ENCODE measurements at regions not wholly inside any gene's neighbourhood (a gene's known extent, or its start where the extent isn't known, plus 50 kb on each side); places are given as distances from the start of the nearest gene placed in this dataset.
"Not testable (repeated sequence)": the region's sequence is repeated elsewhere in the genome, so short reads cannot be mapped to it uniquely, and the experiment has no call there.

DNA sequence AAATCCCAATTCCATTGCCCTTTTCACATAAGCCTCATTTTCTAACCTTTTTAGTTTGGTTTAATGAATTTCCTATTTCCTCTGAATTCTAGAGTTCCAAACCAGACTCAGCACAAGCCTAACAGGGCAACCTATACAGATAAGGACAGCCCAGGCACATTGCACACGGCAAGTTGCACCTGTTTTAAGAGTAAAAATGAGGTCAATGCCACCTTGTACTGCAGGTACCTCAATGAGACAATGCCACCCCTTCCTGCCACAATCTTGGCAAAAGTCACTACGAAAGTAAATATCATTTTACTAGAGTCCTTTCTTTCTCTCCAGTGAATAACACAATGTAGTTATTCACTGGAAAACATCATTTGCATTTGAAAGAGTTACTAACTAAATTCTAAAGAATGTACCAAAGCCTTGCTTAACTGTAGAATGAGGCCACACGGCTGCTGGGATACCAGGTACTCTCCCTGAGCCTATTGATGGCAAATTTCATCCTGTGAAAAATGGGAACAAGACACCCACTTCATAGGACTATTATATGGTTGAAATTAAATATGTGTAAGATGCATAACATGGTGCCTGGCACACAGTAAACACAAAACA is 123.2 kb upstream of the NBPF26 start:
- not testable (repeated sequence) for DNase-seq (ENCODE audit: low read depth); H3K4me3 ChIP-seq (ENCODE audit: low read depth, low read length)

DNA sequence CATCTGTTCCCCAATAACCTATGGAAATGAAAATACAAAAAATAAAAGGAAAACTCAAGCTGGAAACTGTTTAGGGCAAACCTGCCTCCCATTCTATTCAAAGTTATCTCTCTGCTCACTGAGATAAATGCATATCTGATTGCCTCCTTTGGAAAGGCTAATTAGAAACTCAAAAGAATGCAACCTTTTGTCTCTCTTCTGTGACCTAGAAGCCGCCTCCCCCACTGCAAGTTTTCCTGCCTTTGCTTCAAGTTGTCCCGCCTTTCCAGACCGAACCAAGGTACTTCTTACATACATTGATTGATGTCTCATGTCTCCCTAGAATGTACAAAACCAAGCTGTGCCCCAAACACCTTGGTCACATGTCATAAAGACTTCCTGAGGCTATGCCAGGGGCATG is 115.9 kb upstream of the NBPF26 start:
- DNase-seq (ENCODE audit: low read depth); H3K4me3 ChIP-seq (ENCODE audit: low read depth, low read length): not testable (repeated sequence)

DNA sequence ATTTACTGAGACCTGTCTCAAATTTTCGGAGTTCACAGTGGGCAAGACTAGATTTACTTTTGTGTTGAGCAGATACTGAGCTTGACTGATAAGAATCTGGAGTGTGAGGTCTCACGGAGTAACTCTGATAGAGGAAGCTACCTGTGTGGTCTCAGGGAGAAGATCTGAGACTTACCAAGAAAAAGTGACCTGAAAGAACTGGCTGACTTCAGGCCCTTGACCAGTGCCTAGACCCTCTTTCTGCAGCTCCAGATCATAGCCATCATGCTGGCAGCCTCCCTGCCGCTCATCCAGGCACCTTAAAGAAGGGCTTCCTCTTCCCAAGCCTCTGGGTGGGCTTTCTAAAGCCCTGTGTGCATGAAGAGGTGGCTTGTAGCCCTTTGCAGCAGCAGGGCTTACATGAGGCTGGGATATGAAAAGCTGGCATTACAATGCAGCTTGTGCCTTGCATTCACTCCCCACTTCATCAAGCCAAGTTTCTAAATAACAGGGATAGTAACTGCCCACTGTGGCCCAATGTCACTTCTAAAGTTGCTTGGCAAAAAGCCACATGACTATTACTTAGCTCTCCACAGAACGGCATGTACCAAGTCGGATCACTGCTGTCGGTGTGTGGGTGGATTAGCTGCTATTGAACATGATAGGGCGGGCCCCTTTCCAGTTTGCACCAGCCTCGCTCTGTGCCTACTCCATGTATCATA is 115.3 kb upstream of the NBPF26 start:
- not testable (repeated sequence) for DNase-seq (ENCODE audit: low read depth); H3K4me3 ChIP-seq (ENCODE audit: low read depth, low read length)

DNA sequence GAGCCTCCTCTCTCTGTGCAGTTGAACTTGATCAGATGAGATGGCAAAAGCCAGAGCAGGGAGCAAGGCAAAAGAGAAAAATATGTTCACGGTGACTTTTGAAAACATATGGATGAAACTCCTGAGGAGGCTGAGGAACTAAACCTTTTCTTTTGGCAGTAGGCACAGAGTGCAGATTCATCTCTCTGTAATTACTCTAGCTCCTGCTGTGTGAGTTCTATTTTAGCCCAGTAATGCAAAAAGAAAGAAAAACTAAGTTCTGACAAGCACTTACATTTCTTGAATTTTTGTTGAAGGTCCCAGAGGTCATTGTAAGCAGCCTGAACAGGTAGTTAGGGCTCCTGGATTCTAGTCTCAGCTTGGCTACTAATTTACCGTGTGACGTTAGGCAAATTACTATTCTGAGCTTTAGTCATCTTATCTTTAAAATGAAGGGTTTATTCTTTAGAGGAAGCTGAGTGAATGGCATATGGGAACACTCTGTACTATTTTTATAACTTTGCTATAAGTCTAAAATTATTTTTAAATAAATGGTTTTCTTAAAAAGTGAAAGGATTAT is 114.7 kb upstream of the NBPF26 start:
- DNase-seq (ENCODE audit: low read depth); H3K4me3 ChIP-seq (ENCODE audit: low read depth, low read length): not testable (repeated sequence)

DNA sequence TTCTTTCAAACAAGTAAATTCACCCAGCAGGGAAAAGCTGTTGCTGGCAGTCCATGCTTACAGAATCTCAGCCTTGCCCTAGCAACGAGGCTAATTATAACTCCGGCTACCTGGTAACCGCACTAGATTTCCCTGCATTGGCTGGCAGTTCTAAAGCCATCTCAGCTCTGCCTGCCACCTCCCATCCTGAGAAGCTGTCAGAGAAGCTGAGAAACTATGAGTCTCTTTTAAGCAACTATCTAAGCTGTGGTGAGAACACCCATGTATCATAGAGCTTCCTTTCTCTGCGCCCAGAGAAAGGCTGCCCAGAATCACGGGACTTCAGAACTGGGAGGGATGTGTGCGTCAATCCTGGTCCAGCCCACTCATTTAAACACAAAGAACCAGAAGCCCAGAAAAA is 113.9 kb upstream of the NBPF26 start:
- H3K4me3 ChIP-seq (ENCODE audit: low read depth, low read length); DNase-seq (ENCODE audit: low read depth): not testable (repeated sequence)

DNA sequence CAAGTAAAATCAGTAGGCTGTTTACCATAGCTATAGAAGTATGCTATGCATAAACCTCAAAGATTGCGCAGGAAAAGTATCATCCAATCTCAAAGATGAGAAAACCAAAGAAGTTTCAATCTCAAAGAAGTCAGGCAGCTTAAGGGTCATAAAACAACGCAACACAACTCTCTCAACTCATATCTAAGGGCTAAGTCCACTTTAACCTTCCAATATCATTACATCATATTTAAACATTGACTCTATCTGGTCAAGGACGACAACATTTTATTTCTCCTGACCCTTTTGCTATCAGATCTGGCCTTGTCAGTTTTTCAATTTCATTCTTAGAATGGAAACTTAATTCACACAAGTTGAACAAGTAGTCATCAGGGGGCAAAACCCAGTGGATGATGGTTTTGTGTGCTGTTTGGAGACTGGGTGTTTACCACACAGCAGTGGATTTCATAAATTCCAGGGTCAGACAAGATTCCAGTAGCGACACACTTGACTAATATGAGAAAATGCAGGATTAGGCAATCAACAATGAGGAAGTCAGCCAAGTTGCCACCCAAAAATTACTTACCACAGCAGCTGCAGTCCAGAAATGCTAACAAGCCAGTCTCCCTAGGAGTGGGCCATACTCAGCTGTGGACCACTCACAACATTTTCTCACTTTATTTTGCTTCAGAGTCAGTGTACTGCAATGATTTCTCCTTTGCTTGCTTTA is 108.7 kb upstream of the NBPF26 start:
- DNase-seq (ENCODE audit: low read depth); H3K4me3 ChIP-seq (ENCODE audit: low read depth, low read length): not testable (repeated sequence)

DNA sequence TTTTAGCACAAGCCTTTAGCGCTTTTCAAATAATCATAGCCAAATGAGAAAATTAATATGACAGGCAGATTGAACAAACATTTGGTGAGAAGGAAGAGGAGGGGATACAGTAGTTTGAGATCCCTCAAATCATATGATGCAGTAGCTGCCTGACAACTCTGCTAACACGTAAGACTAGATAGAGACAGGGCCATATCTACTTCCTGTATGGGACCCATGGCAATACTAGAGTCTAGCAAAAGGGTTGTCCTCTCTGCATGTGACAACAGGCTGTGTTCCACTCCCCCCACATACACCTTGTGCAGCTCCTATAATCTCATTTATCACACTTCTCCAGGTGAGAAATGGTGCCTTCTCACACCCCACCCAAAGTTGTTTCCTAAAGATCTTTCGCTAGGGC is 106.3 kb upstream of the NBPF26 start:
- DNase-seq (ENCODE audit: low read depth); H3K4me3 ChIP-seq (ENCODE audit: low read depth, low read length): not testable (repeated sequence)

DNA sequence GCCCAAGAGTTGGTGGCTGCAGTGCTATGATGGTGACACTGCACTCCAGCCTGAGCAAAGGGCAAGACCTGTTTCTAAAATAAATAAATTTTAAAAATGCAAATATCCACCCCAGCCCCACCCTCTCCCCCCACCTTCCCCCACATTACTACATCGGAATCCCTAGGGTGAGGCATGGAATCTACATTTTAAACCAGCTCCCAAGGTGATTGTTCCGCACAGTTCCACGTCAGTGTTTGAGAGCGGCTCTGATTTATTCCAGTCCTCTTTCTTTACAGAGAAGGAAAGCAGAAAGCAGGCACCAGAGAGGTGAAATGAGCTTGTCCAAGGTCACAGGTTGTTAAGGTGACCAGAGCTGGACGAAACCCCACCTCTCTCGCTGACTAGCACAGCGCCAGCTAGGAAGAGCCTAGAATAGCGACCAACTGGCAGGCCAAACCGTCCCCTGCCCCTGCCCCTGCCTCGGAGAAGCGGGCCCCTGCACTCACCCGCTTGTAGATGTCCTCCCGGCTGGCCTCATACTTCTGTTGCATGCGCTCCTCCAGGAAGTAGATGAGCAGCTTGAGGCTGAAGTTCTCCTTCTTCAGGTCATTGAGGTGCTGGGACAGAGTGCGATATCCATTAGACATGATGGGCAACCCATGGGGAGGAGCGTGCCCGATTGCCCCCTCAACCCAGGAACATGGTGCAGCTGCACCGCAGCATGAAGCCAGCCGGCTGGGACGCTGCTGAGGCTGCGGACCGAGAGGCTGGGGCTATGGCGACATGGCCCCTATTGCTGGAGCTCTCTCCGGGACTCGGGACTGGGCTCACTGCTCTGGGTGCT is 103.7 kb upstream of the NBPF26 start:
- not testable (repeated sequence) for DNase-seq (ENCODE audit: low read depth); H3K4me3 ChIP-seq (ENCODE audit: low read depth, low read length)

DNA sequence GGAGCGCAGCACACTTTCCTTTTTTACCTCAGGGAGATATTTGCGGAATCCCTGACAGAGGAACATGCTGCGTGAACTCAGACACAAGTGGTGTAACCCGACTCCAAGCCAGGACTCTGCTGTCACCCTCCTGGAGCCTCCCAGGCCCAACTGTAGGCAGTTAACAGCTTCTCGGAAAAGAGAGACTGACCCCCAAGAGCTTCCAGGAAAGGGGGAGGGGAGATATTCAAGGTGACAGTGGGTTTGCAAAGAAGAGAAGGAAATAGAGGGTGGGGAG is 103.1 kb upstream of the NBPF26 start:
- DNase-seq (ENCODE audit: low read depth); H3K4me3 ChIP-seq (ENCODE audit: low read depth, low read length): not testable (repeated sequence)

DNA sequence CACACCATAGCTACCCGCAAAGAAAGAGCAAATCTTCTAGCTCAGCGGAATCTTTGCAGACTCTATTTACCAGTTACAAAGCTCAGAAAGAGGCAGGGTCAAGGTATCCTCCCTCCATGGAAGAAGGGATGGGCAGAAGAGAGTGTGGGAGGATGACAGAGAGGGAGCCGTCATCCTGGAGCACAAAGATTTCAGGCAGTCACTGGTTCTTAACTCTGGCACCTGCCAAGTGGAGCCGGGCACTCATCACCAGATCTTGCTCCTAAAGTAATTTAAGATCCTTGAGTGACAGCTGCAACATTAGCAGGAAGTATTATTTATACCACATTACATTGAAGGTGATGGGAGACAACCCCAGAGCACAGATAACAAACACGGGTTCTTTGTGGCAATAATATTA is 102.5 kb upstream of the NBPF26 start:
- not testable (repeated sequence) for H3K4me3 ChIP-seq (ENCODE audit: low read depth, low read length)

DNA sequence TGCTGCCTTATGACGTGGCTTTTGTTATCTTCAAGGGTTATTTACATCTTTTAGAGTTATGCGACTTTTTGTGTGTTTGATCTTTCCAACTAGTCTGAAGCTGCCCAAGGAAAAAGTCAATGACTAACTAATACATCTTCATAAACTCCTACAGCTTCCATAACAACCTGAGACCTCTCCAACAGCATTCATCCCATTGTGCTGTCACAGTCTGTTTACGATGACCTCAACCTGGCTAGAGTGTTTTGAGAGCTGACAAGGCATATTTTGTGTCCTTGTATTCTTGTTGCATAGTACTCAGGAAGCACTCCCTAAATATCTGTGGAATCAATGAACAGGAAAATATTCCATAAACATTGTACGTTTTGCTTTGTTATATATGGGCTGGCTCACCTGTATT is 100.2 kb upstream of the NBPF26 start:
- DNase-seq (ENCODE audit: low read depth); H3K4me3 ChIP-seq (ENCODE audit: low read depth, low read length): not testable (repeated sequence)

More for the DNA sequence above, 102.5 kb upstream of the NBPF26 start:
- not testable (repeated sequence) for DNase-seq (ENCODE audit: low read depth)

DNA sequence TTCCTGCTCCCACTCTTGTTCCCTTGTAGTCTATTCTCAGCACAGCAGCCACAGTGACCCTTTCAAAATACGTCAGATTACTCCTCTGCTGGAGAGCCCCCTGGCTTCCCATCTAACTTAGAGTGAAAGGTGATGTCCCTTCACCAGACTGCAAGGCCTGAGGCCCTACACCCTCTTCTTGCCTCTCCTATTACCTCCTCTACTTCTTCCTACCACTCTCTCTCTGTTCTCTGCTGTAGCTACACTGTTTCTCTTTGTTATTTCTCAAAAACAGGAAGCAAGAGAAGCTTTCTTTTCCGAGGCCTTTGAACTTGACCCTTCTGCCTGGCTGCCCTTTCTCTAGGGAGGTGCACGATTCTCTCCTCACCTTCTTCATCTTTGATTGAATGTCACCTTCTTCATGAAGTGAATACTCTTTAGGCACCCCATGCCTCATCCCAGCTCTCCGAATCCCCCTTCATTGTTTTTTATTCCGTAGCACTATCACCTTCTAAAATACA is 99.1 kb upstream of the NBPF26 start:
- DNase-seq (ENCODE audit: low read depth): not testable (repeated sequence)

DNA sequence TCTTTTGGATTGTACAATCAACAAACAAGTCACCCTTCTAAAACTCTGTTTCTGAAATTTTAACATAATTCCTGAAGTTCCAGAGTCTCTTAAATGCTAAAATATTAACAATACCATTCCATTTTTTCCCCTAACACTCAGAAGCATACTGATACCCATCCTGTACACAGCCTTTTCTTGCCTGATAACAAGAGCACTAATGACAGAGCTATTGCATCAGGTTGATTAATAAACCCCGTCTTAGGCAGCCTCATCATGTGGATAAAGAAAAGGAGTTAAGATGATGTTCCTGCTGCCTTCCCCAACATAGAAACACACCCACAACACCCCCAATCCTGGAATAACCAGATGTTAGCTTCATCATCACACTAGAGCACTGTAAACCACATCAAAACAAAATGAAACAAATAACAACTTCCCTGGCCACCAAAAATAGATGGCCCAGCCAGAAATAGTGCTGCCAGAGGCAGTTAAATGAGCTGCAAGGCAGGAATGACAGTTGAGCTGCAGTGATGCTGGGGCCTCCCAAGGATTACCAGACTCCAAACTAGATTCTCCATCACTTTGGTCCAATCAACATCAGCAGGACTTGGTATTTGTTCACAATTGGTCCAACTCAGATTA is 93.8 kb upstream of the NBPF26 start:
- not testable (repeated sequence) for H3K4me3 ChIP-seq (ENCODE audit: low read depth, low read length); DNase-seq (ENCODE audit: low read depth)

More for the DNA sequence above, 99.1 kb upstream of the NBPF26 start:
- not testable (repeated sequence) for H3K4me3 ChIP-seq (ENCODE audit: low read depth, low read length)

DNA sequence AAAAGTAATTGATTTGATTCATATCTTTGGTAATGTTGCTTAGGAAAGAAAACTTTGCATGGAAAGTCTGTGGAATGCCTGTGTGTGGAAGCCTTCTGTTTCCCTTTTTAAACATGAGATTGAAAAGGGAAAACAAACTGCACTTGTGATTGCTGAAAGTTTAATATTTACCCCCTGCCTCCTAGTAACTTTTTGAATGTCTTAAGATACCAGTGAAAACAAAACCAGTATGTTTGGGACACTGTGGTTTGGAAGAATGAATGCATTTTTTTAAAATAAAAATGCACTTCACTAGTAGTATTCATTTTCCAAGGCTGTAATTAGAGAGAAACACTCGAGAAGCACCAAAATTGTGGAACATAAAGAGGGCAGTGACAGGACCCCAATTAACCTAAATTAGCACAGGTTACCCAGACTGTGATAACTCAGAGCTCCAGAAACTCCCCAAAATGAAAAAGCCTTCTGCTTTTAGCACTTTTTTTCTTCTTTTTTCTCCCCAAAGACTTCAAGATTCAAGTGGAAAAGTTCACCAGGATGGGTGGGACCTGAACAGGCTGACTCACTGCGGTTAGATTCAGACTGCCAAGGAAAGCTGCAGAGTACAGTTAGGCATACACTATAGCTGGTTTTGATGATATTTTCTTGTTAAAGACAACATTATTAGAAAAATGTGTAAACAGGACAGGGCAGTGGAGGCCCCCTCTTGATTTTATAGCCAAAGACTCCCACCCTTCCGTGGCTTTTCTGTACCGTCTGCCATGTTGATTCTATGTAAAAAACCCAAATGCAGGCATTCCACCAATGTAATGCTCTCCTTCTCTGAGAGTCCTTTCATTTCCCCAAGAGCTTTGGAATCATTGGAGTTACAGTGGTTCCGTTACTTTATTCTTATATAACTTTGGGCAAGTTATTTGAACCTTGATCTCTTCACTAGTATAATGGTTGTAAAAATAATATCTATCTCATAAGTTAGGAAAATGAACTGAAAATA is 88.6 kb upstream of the NBPF26 start:
- not testable (repeated sequence) for DNase-seq (ENCODE audit: low read depth); H3K4me3 ChIP-seq (ENCODE audit: low read depth, low read length)

DNA sequence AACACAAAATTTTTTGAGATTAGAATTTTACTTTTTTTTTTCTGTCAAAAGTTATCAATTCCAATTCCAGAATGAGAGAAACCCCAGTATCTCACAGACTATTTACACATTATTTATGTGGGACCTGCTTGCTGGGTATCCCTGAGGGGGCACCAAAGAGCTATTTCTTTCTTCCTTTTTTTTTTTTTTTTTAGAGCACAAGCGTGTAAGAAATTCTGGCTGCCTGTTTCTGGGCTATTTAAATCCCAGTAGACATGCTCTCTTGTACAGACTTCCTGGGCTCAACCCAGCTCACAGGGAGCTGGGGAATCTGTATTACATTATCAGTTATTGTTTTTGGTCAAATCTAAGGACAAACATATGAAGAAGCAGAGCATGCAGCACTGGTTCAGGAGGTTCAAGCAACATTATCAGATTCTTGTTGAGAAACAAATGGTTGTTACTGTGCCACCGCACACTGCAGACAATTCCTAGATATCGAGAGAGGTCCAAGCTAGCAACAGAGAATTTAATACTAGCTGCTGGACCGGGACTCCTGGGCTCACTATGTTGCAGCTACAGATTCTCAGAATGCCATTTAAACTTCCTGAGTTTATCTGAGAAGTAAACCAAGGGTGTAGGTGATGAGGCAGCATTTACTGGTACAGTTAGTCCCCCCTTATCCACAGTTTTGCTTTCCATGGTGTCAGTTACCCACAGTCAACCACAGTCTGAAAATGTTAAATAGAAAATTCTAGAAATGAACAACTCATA is 83.3 kb upstream of the NBPF26 start:
- not testable (repeated sequence) for DNase-seq (ENCODE audit: low read depth); H3K4me3 ChIP-seq (ENCODE audit: low read depth, low read length)

DNA sequence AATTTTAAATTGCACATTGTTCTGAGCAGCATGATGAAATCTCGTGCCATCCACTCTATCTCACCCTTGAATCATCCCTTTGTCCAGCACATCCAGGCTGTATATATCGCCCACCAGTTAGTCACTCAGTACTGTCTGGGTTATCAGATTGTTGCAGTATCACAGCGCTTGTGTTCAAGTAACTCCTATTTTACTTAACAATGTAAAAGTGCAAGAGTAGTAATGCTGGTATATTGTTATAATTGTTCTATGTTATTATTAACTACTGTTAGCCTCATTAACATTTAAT is 82.8 kb upstream of the NBPF26 start:
- H3K4me3 ChIP-seq (ENCODE audit: low read depth, low read length); DNase-seq (ENCODE audit: low read depth): not testable (repeated sequence)

DNA sequence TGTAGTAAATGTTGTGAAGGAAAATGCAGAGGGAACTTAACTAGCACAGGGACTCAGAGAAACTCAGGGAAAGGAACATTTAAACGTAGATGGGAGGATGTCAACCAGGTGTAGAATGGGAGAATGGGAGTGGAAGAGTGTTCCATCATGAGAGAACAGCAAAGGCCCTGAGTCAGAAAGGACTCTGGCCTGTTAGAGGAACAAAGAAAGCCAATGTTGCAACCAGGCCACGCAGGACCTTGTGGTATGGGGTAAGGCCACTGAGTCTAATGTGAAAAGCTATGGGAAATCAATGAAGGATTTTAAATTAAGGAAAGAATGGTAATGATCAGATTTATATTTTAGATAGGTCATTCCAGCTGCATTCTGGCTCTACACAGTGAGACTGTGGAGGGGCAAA is 76.6 kb upstream of the NBPF26 start:
- not testable (repeated sequence) for H3K4me3 ChIP-seq (ENCODE audit: low read depth, low read length); DNase-seq (ENCODE audit: low read depth)
